HG02943 (cell line): ENCODE measurements at regions not wholly inside any gene's neighbourhood (a gene's known extent, or its start where the extent isn't known, plus 50 kb on each side); places are given as distances from the start of the nearest gene placed in this dataset.
"Not testable (repeated sequence)": the region's sequence is repeated elsewhere in the genome, so short reads cannot be mapped to it uniquely, and the experiment has no call there.

Experiments
- ATAC-seq: cut with Tn5 transposase; IDR thresholded peaks from one replicate; pipeline ENCODE4 v1.9.1; 2021; ENCODE audit warnings: mild to moderate bottlenecking, low read depth, moderate library complexity; ENCODE audit not compliant: unreplicated experiment

DNA sequence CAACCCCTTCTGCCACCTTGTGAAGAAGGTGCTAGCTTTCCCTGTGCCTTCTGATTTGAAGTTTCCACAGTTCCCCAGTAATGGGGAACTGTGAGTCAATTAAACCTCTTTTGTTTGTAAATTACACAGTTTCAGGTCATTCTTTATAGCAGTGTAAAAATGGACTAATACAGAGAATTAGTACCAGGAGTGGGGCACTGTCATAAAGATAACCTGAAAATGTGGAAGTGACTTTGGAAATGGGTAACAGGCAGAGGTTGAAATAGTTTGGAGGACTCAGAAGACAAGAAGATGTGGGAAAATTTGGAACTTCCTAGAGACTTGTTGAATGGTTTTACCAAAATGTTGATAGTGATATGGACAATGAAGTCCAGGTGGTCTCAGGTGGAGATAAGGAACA, 131.0 kb upstream of the HAND2 start:
- ATAC-seq, result no peak

DNA sequence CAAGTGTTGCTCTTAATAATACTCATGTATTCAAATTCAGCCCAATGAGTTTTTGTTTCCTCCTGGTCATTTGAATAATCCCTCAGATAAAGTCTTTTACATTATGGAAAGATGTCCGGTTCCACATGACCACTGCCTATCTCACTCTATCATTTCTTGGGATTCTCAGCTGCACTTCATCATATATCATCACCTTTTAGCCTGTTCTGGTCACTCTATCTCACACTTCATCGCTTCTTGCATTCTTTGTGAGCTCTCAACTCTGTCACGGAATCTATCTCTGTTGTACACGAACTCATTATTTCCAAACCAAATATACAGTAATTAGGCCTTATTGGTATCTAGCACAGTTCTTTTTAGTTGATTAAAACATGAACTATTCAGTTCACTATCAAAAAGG, 126.9 kb upstream of the HAND2 start:
- no peak for ATAC-seq

DNA sequence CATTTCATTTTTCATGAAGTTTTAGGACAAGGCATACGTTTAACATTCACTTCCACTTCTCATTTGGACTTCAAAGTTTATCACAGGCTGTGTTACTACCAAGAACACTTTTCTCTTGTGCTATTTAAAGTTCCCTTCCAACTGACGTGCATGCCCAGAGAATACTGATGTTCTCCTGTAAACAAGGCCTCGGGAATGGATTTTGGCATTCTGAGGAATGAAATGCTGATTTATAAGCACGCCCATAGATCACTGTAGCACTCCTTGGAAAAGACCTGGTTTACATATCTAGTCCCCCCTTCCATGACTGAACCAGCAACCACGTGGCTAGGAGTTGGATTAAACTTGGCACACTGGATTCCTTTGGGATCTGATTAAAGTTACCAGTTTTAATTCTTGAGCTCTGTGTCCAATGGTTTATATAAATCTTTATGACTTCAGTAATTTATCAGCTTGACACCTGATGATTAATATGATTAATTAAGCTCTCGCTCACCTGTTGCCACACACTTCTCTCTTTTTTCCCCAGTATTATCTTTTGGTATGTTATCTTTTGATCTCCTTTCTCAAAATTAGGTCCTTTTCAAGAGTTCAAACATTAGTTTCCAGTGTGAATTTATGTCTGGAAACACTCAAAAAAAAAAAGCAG, 122.4 kb upstream of the HAND2 start:
- ATAC-seq, result no peak

DNA sequence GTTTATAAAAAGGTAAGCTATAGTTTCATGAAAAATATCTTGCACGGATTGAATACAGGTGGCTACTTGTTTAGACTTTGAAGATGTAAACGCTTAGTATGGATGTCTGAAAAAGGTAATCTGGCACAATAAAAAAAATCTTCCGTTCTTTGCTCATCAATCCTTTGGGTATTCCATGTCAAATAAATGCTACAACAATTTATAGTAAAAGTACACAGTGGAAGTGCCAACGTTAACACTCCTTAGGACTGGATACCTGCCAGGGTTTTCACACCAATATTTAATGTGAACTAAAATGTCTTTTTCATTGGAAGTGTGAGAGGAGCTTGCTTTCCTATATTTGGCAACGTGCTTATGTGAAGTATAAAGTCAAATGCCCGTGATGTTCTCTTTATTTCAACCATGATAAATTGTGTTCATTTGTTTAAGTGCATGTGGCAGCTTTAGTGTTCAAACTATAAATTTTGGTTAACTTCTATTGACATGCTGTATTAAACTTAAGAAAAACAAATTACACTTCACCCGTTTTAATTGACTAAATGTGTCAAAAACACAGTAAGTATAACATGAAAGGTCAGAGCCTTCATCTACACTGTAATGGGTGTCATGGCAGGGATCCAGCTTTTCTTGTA, 121.7 kb upstream of the HAND2 start:
- no peak for ATAC-seq

DNA sequence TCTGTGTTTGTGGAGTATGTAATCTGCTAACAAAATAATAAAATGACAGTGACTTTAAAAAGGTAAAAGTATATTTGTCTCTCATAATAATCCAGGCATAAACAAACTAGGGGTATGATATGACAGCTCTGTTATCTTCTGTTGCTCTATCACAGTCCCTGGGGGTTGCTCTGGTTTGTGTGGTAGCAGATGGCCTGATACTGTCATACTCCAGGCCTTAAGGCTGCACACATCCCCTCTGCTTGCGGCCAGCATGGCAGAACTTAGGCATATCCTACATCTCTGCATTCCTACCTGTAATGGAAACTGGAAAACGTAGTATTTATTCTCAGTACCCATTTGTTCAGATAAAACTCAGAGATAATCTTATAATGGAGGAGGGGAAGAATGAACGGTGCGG, 117.9 kb upstream of the HAND2 start:
- no peak for ATAC-seq

DNA sequence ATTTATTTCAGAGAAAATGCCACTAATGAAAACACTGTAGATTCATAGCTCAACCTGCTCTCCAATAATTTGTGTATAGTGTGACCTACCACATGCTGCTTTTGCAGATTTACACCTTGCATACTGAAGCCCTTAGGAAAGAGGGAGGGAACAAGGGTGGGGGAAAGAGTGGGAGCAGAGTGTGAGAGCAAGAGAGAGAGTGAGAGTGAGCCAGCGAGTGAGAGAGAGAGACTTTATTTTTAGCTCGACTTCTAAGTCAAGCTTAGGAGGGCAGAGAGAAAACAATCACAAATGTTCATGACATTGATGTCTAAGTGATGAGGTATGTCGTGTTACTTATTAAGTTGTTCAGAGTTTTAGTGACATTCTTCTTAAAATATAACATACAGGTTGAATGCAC, 112.5 kb upstream of the HAND2 start:
- no peak for ATAC-seq

DNA sequence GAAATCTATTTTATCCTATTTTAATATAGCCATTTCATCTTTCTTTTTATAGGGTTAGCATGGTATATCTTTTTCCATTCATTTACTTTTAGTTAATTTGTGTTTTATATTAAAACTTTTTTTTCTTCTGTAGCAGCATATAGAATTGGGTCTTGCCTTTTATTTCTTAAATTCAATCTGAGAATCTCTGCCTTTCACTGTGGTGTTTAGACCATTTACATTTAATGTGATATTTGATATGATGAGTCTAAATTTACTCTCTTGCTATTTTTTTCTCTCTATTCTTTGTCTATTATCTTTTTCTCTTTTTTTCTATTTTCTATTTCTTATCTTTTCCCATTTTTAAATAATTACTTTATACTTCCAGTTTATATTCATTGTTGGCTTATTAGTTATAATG, 105.4 kb upstream of the HAND2 start:
- ATAC-seq, result no peak

DNA sequence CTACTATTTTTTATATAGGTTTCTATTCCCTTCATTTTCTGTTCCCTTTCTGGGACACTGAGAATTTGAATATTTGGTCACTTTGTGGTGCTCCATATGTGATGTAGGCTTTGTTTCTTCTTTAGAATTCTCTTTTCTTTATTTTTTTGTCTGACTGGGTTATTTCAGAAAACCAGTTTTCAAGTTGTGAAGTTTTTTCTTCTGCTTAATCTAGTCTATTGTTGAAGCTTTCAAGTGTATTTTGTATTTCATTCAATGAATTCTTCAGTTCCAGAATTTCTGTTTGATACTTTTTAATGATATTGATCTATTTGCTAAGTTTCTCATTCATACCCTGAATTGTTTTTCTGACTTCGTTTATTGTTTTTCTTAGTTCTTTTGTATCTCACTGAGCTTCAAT, 96.2 kb upstream of the HAND2 start:
- no peak for ATAC-seq

DNA sequence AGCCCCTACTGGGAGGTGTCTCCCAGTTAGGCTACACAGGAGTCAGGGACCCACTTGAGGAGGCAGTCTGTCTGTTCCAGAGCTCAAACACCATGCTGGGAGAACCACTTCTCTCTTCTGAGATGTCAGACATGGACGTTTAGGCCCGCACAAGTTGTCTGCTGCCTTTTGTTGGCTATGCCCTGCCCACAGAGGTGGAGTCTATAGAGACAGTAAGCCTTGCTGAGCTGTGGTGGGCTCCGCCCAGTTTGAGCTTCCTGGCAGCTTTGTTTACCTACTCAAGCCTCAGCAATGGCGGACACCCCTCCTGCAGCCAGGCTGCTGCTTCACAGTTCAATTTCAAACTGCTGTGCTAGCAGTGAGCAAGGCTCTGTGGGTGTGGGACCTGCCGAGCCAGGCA, 88.6 kb upstream of the HAND2 start:
- ATAC-seq, result not testable (repeated sequence)

DNA sequence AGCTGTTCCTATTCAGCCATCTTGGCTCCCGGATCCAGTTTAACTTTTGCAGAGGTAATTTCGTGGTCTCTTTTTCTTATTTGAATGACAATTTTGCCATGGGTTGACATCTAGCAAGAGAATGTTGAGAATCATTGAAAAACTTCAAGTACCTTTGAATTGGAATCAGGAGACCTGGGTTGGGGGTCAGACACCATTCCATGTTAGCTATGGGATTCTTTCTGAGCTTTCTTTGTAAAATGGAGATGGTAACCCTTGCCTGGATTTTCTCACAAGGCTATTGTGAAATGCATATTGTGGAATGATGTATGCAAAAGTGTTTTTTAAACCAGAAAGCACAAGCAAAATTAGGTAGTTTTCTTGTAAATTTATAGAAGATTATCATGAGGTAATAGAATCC, 79.1 kb upstream of the HAND2 start:
- ATAC-seq, result no peak

DNA sequence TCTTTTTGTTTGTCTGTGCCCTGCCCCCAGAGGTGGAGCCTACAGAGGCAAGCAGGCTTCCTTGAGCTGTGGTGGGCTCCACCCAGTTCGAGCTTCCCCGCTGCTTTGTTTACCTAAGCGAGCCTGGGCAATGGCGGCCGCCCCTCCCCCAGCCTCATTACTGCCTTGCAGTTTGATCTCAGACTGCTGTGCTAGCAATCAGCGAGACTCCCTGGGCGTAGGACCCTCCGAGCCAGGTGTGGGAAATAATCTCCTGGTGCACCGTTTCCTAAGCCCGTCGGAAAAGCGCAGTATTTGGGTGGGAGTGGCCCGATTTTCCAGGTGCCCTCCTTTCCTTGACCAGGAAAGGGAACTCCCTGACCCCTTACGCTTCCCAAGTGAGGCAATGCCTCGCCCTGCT, 78.6 kb upstream of the HAND2 start:
- ATAC-seq, result not testable (repeated sequence)

DNA sequence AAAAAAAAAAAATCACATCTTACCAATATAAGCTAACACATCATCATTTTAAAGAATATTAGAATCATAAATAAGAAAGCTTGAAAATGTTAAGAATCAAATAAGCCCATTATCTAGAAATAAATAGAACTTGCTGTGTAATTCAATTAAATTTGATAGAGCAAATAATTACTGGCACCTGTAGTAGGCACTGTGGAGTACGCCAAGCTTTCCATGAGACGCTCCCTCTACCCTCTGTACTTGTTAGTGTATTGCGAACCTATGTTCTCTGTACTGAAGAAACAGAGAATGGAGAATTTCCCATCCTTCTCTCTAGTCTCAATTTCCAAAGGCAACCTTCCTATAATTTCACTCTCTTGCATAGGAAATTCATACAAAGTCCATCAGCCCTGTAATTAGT, 61.7 kb upstream of the HAND2 start:
- no peak for ATAC-seq

DNA sequence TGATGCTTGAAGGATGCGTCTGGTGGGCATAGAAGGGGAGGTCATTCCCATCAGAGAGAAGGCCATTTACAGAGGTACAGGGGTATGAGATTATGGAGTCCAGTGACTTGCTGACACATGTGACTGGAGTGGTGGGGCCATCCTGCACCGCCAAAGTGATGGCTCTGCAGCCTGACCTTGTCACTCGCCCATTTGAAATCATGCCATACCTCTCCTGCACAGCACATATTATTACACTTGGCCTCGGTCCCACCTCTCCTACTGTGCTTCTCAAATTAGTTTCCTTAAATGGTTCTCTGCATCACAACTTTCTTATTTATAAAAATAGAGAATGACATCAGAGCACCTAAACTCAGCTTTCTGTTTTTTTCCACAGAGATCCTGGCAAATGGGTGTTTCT, 60.7 kb upstream of the HAND2 start:
- no peak for ATAC-seq

DNA sequence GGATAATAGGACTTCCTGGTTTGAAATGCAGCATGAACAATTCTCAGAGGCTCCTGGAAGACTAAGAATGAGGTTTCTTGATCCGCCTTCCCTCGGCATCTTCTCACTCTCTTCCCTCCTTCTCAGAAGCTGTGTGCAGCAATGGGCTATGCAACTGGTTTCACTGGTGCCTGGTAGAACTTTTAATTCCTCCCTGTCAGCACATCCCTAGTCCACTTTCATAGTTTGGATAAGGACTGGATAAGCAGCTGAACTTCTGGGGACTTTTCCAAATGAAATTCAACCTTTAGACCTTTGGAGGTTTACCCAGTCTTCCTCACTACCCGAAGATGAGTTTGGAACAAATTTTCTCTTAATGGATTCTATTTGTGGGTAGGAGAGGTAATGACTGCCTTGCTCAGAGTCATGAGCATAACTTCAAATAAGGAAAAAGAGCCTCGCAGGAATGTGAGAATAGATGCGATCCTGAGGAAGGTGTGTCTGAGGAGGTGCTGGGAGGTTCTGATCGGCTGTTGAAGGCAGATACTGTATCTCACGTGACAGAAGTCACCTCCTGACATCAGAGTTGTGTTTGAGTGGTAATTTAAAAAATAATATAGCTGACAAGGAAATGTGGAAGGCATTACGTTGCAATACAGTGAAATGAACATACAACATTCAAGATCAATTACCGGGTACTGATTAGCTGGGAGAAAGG, 56.0 kb upstream of the HAND2 start:
- ATAC-seq, result no peak

DNA sequence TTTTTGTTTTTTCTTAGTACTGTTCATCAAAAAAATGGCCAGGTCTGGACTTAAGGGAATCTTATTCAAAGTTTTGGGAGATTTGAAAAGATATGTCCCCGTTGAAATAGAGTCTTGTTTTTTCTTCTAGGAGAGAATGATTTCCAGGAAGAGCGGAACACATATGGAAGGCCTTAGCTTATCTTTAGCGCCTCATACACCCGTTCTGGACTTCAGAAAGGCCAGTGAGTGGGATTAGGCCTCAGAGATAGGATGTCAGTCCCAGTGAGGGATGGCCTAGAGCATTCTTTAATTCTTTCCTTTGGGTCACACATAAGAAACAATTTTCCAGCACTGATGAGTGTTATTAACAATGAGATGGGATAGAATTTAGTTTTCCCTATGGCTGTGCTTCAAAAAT, 54.5 kb upstream of the HAND2 start:
- ATAC-seq, result no peak
